Stimulated activated naive CD8-positive, alpha-beta T cell treated with anti-CD3 and anti-CD28 coated beads, Interleukin-15, Interleukin-2, amounts not matched to agents 100 U/mL and 50 U/mL, for 24 hours (primary cell): ENCODE measurements at regions not wholly inside any gene's neighbourhood (a gene's known extent, or its start where the extent isn't known, plus 50 kb on each side); places are given as distances from the start of the nearest gene placed in this dataset.

ENCODE experiments used
- ATAC-seq: fragments of 150-1000 bp; cut with Tn5 transposase; one replicate; pipeline ENCODE4 v1.10.0; 2021
- DNase-seq: peaks from one replicate; pipeline ENCODE4 v3.0.0; 2021

DNA sequence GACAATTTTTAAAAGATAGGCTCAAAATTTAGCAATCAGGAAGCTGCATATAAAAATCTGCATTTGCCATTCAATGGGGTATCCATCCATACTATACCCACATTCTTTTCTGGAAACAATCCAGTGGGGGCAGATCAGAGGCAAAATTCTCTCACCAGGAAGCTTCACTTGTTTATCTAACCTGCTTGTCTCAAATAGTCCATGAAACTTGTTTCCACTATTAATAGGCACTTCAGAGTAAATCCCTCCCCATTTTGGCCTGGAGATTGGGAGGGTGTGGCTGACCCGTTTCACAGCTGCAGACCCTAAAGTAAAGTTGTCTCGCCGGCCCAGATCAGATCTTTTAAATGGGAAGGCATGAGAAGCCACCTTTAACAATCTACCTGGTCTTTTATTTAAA is 139.4 kb upstream of the CPNE8 start:
- no peak for DNase-seq
- no peak for ATAC-seq

DNA sequence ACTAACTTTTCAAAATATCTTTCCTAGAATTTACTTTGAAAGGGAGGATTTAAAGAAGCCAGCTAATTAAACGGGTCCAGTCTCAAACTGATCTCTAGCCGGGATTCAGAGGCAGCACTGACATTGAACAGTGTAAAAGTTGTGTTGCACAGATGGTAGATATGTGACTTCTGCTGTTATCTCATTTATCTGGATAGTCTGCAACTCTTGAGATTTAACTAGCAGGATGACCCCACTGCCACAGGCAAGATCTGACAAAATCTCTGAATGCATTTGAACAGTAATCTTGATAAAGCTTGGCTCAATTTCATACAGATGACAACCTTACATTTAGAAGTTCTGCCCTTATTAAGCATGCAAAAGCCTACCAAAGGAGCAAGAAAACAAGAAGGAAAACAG is 138.0 kb upstream of the CPNE8 start:
- ATAC-seq = no peak
- DNase-seq = no peak

DNA sequence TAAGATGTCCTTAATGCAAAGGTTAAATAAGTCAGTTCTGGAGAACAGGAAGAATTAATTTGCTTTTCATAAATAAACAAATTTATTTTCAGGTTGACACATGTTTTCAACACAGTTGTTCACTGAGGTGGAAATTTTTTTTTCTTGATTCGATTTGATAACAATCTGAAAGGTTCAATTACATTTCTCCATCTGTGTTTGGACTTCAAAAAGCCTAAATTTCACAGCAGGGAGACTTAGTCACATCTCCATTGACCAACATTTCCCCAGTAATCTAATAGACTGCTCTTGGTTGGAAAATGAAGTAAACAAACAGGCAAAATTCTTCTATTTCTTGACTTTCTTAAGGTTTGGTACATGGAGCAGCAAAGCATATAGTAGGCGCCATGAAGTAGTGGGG is 134.9 kb upstream of the CPNE8 start:
- DNase-seq (no peak), ATAC-seq (no peak)

DNA sequence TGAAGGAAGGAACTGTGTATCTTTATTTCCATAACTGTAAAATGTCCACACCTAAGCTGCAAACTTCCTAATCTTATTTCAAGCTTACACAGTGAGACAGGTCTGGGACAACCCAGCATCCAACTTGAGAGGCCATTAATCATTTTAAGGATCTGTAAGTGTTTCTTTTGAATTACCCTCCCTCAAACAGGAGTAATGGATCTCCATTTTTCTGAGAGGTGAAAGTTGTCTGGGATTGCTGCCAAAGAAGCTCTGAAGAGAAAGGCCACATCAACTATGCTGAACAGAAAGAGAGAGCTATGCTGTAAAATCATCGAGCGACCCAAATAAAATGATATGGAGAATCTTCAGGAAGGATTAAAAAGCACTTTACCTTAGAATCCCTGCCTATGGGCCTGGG is 131.7 kb upstream of the CPNE8 start:
- ATAC-seq (no peak), DNase-seq (no peak)

DNA sequence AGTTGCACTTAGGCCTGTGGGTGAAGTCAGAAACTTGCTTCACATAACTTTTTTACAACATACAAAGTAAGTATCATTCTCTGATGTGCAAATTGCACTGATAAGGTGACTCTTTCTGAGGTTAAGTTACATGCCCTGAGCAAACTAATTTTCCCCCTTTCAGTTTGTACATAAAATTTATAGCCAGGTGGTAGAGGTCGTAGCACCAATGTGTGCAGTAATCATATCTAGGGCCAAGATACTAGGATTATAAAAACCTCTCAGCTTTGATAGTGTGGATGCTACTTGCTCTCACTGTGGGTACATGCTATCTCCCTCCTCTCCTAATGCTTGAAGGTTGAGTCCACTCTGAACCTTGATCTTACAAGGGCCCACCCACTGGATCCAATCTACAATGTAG is 130.7 kb upstream of the CPNE8 start:
- DNase-seq (no peak), ATAC-seq (no peak)

DNA sequence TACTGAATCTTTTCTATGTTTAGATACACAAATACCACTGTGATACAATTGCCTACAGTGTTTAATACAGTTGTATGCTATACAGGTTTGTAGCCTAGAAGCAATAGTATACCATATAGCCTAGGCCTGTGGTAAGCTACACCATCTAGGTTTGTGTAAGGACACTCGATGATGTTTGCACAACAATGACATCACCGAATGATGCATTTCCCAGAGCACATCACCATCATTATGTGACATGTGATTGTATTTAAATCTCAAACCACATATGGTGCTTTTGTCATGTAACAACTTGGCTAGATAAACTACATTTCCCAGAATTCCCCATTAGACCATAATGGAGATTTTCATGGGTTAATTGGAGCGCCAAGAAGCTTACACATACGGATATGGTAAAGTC is 128.4 kb upstream of the CPNE8 start:
- ATAC-seq = no peak

DNA sequence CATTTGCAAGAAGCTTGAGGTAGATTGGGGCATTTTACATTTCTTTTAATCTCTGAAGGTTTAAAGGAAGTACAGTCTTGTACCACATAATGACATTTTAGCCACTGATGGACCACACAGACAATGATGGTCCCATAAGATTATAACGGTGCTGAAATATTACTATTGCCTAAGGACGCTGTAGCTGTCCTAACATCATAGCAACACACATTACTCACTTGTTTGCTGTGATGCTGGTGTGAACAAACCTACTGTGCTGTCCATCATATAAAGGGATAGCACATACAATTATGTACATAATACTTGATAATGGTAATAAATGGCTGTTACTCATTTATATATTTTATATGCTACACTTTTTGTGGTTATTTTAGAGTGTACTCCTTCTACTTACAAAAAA is 127.1 kb upstream of the CPNE8 start:
- no peak for ATAC-seq
- no peak for DNase-seq

More for the DNA sequence above, 128.4 kb upstream of the CPNE8 start:
- DNase-seq = no peak

DNA sequence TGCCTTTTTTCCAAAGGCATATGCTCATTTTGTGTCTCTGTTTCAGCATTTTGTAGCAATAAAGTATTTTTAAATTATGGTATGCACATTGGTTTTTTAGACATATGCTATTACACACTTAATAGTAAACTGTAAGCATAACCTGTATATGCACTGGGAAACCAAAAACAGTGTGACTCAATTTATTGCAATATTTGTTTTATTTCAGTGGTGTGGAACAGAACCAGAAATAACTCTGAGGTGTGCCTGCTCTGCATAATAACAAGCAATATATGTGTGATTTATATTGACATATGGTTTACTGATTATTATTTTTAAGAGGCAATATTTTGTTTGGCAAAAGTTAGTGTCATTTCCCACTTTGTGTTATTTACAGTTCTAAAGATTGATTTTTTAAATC is 126.6 kb upstream of the CPNE8 start:
- no peak for DNase-seq
- ATAC-seq = no peak

DNA sequence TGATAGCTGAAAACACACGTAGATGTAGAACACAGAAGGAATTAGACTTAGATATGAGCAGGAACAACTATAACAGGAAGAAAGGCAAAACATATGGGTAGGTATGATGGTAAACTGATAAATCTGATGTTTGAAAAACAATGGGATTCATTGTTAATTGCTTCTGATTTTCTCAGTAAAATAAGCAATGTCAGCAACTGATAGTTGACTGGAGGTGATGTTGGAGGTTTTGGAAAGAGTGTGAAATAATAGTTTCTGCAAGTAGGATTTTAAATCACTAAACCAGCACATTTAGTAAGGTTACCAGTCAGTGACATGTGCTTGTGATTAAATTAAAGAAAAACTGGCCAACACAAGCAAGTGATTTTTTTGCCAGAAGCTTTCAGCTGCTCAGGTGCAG is 123.0 kb upstream of the CPNE8 start:
- ATAC-seq (no peak), DNase-seq (no peak)

DNA sequence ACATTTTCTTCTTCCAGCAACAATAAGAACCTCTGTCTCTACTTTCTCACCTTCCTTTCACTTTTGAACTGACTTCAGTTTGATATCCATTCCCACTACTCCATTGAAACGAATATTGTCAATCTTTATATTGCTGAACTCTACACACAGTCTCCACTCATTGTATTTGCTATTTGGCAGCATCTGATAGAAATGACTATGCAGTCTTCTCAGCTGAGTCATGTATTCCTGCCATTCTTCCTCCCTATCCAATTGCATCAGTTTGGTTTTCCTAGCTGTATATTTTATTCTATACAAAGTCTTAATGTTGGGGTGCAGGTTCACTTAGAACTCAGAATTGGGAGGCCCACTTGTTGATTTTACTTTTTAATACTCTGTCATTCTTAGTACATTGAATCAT is 107.5 kb upstream of the CPNE8 start:
- no peak for DNase-seq
- ATAC-seq = no peak

DNA sequence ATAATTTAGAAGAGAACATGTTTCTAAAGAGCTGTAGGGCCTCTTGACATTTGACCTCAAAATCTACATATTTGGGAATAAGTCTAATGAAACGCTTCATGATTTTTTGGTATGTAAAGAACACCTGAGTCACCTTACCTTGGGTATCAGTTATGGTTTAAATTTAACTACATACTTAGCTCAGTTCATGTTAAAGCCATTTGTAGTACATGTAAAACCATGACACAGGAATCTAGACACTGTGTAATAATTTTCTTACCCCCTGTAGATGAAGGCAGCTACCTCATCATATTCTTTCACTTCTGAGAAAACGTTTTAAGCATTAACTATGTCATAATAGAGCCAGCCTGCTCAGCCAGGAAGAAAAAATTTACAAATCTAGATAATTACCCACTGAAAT is 105.8 kb upstream of the CPNE8 start:
- ATAC-seq (no peak), DNase-seq (no peak)

DNA sequence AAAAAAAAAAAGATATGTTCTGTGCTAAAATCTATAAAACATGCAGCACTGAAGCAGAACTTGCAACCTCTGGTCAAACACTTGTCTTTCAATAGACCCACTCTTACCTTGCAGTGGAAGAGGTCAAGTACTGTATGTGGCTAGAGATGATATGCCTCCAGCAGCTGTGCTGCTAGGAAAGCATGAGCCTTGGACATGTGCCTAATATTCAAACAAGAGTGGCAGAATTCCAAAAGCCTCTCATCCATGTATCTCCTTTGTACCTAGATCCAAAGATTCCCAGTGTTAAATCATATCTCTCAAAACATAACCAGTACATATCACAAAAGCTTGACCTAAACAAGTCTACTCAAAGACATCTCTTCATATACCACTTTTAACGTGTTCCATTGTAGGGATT is 105.0 kb upstream of the CPNE8 start:
- no peak for DNase-seq
- ATAC-seq = no peak

DNA sequence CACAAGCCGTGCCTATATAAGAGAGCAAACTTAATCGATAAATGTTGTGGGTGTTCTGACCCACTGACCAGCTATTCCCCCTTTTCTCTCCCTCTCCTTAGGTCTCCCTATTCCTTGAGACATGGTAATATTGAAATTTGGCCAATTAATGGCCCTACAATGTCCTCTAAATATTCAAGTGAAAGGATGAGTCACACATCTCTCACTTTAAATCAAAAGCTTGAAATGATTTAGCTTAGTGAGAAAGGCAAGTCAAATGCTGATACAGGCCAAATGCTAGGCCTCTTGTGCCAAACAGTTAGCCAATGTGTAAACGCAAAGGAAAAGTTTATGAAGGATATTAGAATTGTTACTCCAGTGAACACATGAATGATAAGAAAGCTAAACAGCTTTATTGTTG is 102.2 kb upstream of the CPNE8 start:
- ATAC-seq (no peak), DNase-seq (no peak)

DNA sequence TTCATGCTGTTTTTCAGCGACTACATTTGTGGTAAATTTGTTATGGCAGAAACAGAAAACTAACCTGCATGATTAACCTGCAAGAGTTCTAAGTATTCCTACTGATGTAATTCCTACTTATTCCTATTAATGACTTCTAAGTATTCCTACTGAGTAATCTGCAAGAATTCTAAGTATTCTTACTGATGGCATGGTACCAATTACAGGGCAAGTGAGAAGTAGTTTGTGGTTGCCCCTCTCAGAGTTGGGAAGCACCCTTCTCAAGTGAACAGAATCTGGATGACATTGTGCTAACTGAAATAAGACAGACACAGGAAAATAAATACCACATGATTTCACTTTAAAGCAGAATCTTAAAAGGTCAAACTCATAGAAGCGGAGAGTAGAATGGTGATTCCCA is 100.9 kb upstream of the CPNE8 start:
- DNase-seq (no peak), ATAC-seq (no peak)

DNA sequence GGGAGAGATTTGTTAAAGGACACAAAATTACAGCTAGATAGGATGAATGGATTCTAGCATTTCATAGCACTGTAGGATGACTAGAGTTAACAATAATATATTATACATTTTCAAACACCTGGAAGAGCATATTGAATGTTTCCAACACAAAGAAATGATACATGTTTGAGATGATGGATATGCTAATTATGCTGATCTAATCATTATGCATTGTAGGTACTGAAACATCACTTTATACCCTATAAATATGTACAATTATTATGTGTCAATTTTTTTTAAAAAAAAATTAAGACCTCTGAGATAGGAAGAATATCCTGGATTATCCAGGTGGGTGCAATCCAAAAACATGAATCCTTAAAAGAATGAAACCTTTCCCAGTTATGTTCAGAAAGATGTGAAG is 100.3 kb upstream of the CPNE8 start:
- ATAC-seq (no peak), DNase-seq (no peak)

DNA sequence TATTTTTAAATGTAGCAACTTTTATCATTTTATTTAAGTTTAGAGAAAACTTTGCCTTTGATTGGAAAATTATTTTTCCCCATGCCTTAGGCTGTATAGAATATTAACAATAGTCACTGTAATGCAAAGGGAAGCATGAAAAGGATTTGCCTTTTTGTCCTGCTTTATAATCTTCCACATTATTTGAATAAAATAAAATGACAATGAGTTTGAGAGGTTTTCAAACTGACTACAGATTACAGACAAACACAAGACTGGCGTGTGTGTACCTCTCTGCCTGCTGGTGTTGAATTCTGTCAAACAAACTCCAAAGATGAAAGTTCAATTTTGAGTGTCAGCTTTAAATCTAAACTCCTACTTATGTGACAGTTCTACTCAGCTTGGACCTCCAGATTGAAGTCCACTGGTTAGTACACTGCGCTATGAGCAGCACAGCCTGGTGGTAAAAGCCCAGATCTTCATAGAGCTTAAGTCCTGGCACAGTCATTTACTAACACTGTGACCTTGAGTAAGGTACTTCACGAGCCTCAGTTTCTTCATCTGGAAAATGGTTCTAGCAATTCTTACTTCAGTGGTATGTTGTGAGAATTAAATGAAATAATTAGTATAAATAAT is 98.3 kb upstream of the CPNE8 start:
- ATAC-seq (no peak), DNase-seq (no peak)

DNA sequence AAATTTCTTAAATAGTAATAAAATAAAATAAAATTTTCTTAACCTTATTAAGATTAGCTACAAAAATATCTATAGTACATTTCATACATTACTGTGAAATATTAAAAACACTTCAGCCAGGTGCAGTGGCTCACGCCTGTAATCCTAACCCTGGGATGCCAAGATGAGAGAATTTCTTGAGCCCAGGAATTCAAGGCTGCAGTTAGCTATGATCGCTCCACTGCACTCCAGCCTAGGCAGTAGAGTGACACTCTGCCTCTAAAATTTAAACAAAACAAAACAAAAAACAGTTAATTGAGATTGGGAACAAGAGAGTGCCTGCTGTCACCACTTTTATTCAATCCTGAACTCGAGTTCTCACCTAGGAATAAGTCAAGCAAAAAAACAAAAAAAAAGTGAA is 95.0 kb upstream of the CPNE8 start:
- no peak for DNase-seq
- no peak for ATAC-seq

DNA sequence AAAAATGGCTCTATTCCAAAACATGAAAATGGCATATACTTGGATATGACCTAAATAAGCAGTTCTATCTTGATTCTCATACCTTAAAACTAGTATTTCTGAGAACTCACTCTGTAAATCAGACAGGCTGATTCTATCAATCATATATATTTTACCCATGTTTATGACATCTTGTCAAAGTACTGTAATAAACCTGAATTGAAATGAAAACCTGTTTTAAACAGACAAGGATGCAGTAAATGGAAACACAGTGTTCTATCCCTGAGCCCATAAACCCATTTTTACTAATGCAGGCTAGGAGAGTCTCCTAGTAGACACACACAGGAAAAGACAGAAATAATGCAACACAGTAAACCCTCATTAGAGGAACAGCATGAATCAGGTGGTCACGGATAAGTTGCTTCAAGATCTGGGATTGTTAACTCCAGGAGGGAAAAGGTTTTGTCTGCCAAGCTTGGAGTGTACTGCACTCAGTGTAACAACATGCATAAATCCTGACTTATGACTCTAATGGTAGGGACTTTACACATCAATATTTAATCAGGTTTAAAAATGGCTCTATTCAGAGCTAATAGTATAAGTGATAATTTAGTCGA is 93.6 kb upstream of the CPNE8 start:
- DNase-seq (no peak), ATAC-seq (no peak)

DNA sequence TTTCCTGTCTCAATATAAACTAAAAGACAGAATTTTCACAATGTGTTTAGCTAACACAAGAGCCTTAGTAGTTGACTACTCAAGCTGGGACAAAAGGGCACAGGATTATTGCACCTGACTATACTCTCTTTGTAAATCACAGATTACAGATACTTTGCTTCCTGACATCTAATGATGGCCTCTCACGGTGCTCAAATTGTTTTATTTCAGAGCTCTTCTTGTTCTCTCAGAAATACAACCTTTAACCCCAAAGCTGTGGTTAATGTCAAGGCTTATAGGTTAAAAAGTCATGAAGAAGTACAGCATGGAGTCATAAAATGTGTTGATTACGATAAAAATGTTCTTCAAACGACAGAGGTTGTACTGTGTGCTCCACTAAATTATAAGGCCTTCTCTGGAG is 89.9 kb upstream of the CPNE8 start:
- DNase-seq (no peak), ATAC-seq (no peak)

DNA sequence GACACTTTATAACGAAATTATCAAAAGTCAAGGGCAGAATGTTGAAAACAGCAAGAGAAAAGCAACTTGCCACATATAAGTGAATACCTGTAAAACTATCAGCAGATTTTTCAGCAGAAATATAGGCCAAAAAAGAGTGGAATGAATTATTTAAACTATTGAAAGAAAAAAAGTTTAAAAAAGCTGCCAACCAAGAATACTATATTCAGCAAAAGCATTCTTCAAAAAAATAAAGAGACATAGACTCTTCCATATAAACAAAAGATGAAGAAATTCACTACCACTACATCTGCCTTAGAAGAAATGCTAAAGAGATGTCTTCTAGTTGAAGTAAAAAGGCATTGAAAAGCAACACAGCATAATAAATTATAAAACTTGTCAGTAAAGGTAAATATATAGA is 80.6 kb upstream of the CPNE8 start:
- ATAC-seq (no peak), DNase-seq (no peak)

DNA sequence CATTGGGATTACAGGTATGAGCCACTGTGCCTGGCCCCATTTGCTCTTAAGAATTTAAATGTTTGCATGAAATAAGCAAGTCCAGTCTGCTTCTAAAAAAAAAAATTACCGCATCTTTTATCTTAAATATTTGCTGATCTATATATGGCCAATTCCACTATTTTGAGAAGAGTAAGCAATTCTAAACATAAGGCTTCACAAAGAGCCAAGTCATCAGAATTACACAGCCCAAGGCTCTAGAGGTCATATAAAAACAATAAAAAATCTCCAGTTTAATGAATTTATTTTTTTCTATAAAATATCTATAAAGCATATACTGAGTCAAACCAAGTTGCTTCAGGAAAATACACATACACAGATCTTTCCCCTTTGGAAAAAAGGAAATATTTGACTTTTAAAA is 79.0 kb upstream of the CPNE8 start:
- DNase-seq = no peak
- ATAC-seq = no peak

DNA sequence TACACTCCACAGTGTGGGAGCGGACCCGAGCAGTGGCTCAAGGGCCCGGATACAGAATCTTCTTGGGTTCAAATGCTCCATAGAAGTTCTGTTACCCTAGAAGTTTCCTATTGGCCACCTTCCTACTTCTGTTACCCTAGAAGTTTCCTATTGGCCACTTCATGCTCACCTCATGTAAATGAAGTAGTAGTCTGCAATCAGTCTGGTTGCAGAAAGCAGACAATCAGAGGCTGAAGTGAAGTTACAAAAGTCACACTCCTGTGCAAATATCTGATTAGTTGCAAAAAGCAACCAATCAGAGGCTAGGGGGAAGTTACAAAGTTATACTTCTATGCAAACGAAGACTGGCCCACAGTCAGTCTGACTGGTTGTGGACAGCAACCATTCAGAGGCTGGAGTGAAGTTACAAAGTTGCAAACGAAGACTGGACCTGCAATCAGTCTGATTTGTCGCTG is 77.8 kb upstream of the CPNE8 start:
- no peak for ATAC-seq
- DNase-seq = no peak

DNA sequence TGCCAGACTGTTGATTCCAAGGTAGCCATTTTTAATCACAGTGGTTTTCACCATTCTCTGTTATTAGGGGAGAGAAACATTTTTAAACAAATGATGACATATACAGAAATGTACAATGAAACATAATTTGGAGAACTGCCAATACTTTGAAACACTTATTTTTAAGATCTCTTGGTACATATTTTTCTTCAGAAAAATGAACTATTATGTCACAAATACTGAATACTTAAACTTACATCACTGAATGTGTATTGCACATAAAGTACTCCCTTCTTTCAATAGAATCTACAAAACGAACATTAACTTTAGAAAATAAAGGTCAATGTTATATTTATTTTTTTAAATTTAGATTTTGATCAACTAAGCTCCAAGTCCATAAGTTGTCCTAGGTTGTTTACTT is 71.7 kb upstream of the CPNE8 start:
- ATAC-seq = no peak
- DNase-seq = no peak

DNA sequence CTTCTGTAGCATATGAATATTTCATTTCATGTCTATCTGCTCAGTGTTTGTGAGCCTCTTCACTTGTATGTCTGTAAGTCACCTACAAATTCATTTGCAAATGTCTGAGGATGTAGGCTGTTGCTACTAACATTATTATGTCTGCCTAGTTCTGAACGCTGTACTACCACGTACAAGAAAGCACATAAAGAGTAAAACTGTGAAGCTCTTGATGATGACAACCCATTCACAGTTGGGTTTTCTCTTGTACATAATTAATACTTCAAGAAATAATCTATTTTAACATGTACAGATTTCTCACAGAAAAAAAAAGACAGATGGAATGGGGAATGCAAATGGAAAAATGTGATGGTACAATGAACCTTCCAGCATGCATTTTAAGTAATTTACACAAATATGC is 64.3 kb upstream of the CPNE8 start:
- DNase-seq (no peak), ATAC-seq (no peak)

DNA sequence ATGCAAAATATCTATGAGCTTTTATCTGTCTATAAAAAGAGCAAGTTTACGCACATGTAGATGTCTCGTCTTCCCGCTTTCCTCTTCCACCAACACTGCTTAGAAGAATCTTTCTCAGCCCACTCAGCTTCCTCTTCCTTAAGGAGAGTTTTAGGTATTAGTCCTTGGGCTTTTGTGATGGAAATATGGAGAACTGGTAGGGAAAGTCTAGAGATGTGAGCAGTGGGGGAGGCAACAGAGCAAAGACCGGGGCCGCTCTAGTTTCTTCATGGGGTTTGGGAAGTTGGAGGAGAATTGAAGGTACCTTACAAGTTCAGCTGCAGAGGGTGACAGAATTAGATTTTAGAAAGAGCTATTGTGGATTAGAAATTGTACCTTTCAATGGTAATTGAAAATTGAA is 56.3 kb upstream of the CPNE8 start:
- DNase-seq (no peak), ATAC-seq (no peak)
